Left ventricle myocardium superior (tissue), 1 donor: ENCODE measurements at regions not wholly inside any gene's neighbourhood (a gene's known extent, or its start where the extent isn't known, plus 50 kb on each side); places are given as distances from the start of the nearest gene placed in this dataset.
"Not testable (repeated sequence)": the region's sequence is repeated elsewhere in the genome, so short reads cannot be mapped to it uniquely, and the experiment has no call there.

Source experiments
- ATAC-seq: fragments of 200-7000 bp; cut with Tn5 transposase; one replicate; pipeline ENCODE4 v1.9.1; 2020; ENCODE audit warnings: mild to moderate bottlenecking, moderate library complexity
- DNase-seq: peaks from one replicate; pipeline ENCODE4 v3.0.0-alpha.2; 2020
- intact Hi-C: fragments of 100-400 bp; cut with micrococcal nuclease; formaldehyde crosslinking; loops from one replicate; pipeline ENCODE4 v1.11.0; 2022
- donor health status: DM: no; HTN: yes; CAD: no; lungs with severe emphysema.

DNA sequence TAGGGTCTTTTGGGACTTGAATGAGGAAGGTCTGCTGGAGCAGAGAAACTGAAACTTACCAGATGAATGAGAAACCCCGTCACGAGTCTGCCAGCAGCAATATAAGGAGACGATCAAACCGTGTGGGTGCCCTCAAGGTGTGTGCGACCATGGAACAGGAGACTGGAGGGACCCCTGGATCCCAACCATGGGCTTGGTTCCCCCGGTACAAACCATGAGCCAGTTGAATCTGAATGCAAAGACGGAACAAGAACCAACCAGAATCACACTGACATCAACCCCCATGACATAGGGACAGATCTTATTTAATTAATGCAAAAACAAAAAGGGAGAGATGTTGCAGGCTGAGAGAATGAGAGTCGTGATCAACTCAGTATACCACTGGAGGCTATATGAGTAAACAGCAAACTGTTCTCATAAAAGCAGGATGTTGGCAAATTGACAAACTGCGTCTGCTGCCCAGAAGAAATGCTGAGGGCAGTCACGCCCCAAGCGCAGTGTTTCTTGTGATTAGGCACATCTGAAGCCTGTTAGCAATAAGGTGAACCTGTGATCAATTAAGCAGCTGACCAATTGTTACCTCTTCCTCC is 475.5 kb upstream of the ACO1 start:
- intact Hi-C loops: loop anchor here (5.0 kb wide), 1 partner anchor 183 kb away; no protein-coding TSS in a partner anchor
- DNase-seq: no peak
- no peak for ATAC-seq

DNA sequence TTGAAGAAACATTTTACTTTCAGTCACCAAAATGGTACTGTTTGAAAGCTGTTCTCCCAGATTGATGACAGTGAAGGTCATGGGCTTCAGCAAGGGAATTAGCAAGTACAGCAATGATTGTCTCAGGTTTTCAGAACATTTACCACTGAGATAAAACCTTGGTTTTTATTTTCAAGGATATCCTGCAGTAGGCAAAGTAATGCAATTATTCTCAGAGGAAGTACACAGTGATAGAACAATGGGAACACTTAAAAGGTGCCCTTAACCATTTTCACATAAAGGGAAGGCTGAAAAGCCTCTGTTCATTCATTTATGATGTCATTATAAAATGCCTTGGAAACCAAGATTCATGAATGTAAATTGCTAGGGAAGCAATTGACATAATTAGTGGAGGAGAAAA is 471.8 kb upstream of the ACO1 start:
- DNase-seq (no peak), ATAC-seq (no peak)
- intact Hi-C loops: loop anchor here (10.0 kb wide), 1 partner anchor 58 kb away; no protein-coding TSS in a partner anchor

DNA sequence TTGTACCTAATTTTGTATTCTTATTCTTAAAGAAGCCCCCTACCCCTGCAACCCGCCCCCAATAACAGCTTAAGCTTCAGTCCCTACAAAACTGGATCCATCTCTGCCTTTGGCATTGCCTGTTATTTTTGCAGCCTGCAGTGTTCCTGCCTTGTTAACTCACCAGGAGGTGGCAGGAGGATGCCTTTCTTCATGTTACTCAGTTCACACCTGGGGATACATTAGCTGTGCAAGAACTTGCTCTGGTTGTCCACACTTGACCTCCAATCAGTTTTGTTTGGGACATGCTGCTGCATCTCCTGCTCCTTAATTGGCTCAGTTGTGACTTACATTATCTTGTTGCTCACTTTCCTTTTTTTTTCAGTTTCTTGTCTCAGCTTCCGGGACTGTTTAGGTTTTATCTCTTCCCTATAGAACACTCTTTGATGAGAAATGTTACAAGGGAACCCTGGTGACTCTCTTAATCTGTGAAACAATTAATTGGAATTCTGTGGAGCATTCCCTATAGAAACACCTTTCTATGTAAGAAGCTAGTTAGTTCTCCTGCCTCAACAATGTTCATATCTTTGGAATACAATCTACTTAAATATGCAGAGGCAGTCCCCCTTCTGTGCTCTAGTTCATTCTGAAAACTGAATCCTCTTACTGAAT is 467.7 kb upstream of the ACO1 start:
- intact Hi-C loops: loop anchor here (10.0 kb wide), 1 partner anchor 62 kb away; no protein-coding TSS in a partner anchor
- DNase-seq (no peak), ATAC-seq (no peak)

- DNase-seq, ATAC-seq, intact Hi-C loops: not testable (repeated sequence)
These were observed 446.7 kb upstream of the ACO1 start for GRCh38 chr9:31937737-31938136.

GRCh38 chr9:31950756-31951155 is 433.7 kb upstream of the ACO1 start:
- DNase-seq (no peak), ATAC-seq (no peak)
- intact Hi-C loops: no loop called here

GRCh38 chr9:31958572-31958971 is 425.9 kb upstream of the ACO1 start:
- intact Hi-C loops: no loop called here
- ATAC-seq (no peak), DNase-seq (no peak)

DNA sequence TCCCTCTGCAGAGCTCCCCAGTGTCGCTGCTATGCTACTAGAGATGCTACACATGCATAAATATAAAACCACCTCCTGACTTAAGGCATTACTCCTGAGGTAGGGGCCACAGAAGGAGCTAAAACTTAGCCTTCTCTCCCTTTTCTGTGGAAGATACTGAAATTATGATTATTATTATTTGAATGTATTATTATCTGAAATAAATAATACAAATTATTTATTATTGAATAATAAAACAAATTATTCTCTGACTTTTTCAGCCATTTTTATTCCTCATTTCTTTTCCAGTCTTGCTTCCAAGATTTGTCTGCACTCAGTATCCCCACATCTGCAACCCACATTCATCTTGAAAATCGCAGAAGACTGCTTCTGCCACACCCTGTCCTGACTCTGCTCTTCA is 414.9 kb upstream of the ACO1 start:
- no peak for DNase-seq
- ATAC-seq: no peak
- intact Hi-C loops: no loop called here

GRCh38 chr9:31983895-31984294 is 400.5 kb upstream of the ACO1 start:
- DNase-seq: no peak
- ATAC-seq: no peak
- intact Hi-C loops: no loop called here

DNA sequence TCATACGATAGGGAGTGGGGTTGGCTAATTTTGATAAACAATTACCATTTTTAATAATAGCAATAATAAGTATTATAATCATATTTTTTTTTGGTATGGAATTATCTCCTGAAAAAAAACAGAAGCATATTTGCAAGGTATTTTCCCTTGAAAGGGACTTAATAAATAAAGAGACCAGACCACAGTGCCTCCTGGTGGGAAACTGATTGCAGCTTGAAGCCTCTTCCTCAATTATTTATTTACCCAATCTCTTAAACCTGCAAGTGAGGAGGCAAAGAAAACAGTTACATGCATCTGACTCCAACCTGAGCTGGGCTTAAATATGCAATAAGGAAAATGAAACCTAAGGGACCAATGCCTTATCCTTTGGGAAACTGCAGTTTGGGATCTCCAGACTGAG is 388.1 kb upstream of the ACO1 start:
- ATAC-seq (no peak), DNase-seq (no peak)
- intact Hi-C loops: no loop called here

GRCh38 chr9:32004431-32005076 is 379.9 kb upstream of the ACO1 start:
- intact Hi-C loops: no loop called here
- DNase-seq: no peak
- ATAC-seq: no peak

- DNase-seq (no peak), ATAC-seq (no peak)
- intact Hi-C loops: no loop called here
These were observed 374.1 kb upstream of the ACO1 start for GRCh38 chr9:32010322-32010721.

- intact Hi-C loops: no loop called here
- ATAC-seq: no peak
- no peak for DNase-seq
These were observed 373.4 kb upstream of the ACO1 start for GRCh38 chr9:32011049-32011448.

- intact Hi-C loops: no loop called here
- ATAC-seq (no peak), DNase-seq (no peak)
These were observed 368.6 kb upstream of the ACO1 start for GRCh38 chr9:32015795-32016194.

DNA sequence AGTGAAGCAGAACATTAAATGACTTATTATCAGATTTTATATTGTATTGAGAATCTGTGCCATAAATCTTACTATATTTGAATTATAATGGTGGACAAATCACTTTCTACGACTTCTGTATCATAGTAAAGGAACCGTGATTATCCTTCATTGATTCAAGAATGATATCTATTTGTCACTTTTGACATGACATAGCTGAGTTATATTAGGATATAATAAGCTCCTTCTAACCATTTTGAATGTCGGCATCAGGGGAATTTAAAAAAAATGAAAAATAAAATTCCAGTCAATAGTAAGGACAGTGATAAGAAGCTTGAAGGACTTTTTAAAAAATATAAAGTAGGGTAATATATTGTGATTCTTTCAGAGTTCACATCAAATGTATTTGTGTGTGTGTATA is 338.9 kb upstream of the ACO1 start:
- DNase-seq (no peak), ATAC-seq (no peak)
- intact Hi-C loops: no loop called here

DNA sequence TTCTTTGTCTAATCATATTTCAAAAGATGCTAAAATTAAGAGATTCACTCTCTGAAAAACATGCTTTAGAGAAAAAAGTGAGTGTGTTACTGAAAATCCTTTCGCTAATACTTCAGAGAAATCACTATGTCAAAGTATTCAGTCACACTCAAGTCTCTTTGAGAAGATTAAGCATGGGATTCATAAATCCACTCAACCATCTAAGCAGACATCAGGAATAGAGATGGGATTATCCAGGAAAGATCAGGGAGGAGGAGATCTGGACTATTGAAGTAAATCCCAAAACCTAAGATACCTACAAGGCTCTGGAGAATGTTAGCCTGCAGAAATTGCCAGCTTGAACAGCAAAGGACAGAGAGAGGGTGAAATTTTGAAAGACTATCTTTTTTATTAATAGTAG is 317.2 kb upstream of the ACO1 start:
- no peak for DNase-seq
- ATAC-seq: no peak
- intact Hi-C loops: no loop called here

DNA sequence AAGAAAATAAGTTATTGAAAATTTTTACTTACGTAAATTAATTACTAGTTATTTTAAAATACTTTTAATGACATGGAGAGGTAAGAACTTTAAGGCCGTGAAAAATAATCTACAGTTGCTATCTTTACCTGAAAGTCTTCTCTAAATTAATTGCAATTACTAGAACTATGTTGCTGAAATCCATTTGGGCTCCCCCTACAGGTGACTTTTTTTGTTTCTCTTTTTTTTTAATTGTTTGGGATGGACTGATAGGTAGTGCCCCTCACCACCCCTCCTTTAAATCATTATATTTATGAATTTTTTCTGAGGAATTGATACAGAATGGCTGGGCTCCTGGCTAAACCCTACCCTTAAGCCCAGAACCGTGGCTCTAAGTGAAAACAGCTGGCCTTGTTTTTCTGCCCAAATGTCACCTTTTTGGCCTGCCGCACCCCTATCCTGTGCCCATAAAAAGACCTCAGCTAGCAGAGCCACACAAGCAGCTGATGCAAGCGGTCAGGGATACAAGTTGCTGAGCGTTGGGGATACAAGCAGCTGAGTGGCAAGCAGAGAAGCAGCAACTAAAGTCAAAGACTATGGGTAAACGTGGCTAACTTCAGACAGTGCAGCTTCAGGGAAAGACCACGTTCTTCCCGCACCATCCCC is 315.2 kb upstream of the ACO1 start:
- intact Hi-C loops: no loop called here
- no peak for ATAC-seq

DNA sequence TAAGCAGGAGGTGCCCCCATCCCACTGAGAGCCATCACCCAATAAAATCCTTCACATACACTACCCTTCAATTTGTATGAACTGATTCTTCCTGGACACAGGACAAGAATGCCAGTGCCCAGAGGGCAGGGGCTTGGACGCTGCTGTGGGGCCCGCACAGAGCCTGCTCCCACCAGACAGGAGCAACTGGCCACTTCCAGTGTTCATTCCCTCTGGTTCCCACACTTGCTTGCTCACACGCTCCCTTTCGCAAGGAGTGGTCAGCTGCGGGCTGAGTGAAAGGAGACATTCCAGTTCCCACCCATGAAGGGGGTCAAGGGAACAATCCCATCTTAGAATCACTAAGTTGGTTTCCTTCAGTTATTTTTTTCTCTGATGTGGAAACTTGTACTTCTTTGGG is 314.5 kb upstream of the ACO1 start:
- DNase-seq (no peak), ATAC-seq (no peak)
- intact Hi-C loops: no loop called here

More for the DNA sequence above, 315.2 kb upstream of the ACO1 start:
- no peak for DNase-seq

DNA sequence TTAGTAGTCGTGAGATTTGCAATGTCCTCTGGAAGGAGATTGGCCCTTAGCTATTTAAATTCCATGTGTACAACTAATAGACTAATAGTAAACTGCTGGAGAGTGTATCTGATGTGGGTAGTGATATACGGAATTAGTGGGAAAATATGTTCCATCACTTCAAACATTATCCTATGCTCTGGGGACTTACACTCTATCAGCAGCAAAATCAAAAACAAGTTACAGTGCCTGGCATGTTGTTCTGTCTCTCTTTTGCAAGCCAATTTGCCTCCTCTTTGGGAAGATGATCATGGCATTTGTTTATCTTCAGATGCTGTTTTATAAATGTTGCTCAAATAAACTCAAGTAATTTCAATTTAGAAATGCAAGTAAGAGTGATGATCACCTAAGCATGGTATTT is 311.9 kb upstream of the ACO1 start:
- no peak for DNase-seq
- no peak for ATAC-seq
- intact Hi-C loops: no loop called here

- no peak for DNase-seq
- intact Hi-C loops: loop anchor here (5.0 kb wide), 1 partner anchor 185 kb away; no protein-coding TSS in a partner anchor
- ATAC-seq: no peak
These were observed 292.4 kb upstream of the ACO1 start for GRCh38 chr9:32092031-32092430.

- intact Hi-C loops: no loop called here
- no peak for DNase-seq
- no peak for ATAC-seq
These were observed 267.2 kb upstream of the ACO1 start for GRCh38 chr9:32117291-32117690.
